ENCODE measurements at regions not wholly inside any gene's neighbourhood (a gene's known extent, or its start where the extent isn't known, plus 50 kb on each side); places are given as distances from the start of the nearest gene placed in this dataset.
"Not testable (repeated sequence)": the region's sequence is repeated elsewhere in the genome, so short reads cannot be mapped to it uniquely, and the experiment has no call there.

- no peak for DNase-seq
Measured at GRCh38 chr1:188489336-188490112, 1660.8 kb downstream of the PLA2G4A start.

GRCh38 chr1:188496506-188496905, 1667.8 kb downstream of the PLA2G4A start:
- no peak for DNase-seq

GRCh38 chr1:188497020-188497419, 1668.3 kb downstream of the PLA2G4A start:
- DNase-seq = no peak

- no peak for DNase-seq
Measured at GRCh38 chr1:188499690-188500089, 1670.9 kb downstream of the PLA2G4A start.

- no peak for DNase-seq
Measured at GRCh38 chr1:188514917-188515316, 1686.2 kb downstream of the PLA2G4A start.

GRCh38 chr1:188517139-188517538, 1688.4 kb downstream of the PLA2G4A start:
- no peak for DNase-seq

GRCh38 chr1:188551176-188551575, 1722.4 kb downstream of the PLA2G4A start:
- DNase-seq = no peak

- no peak for DNase-seq
Measured at GRCh38 chr1:188557053-188557452, 1728.3 kb downstream of the PLA2G4A start.

- DNase-seq = no peak
Measured at GRCh38 chr1:188582911-188583532, 1754.3 kb downstream of the PLA2G4A start.

GRCh38 chr1:188584119-188584518, 1755.4 kb downstream of the PLA2G4A start:
- DNase-seq = no peak

- no peak for DNase-seq
Measured at GRCh38 chr1:188590641-188591040, 1761.9 kb downstream of the PLA2G4A start.

- DNase-seq = no peak
Measured at GRCh38 chr1:188594542-188595235, 1765.9 kb downstream of the PLA2G4A start.

GRCh38 chr1:188599313-188599712, 1770.6 kb downstream of the PLA2G4A start:
- no peak for DNase-seq

- DNase-seq = no peak
Measured at GRCh38 chr1:188611432-188611831, 1782.7 kb downstream of the PLA2G4A start.

- no peak for DNase-seq
Measured at GRCh38 chr1:188615321-188615720, 1786.6 kb downstream of the PLA2G4A start.

GRCh38 chr1:188620236-188620635, 1791.5 kb downstream of the PLA2G4A start:
- no peak for DNase-seq

- no peak for DNase-seq
Measured at GRCh38 chr1:188641566-188642211, 1812.9 kb downstream of the PLA2G4A start.

- no peak for DNase-seq
Measured at GRCh38 chr1:188642704-188643103, 1814.0 kb downstream of the PLA2G4A start.

GRCh38 chr1:188652678-188653077, 1823.9 kb downstream of the PLA2G4A start:
- DNase-seq = no peak

- not testable (repeated sequence) for DNase-seq
Measured at GRCh38 chr1:188655966-188656365, 1821.7 kb downstream of the BRINP3 start.

GRCh38 chr1:188660572-188660971, 1817.1 kb downstream of the BRINP3 start:
- DNase-seq = no peak

GRCh38 chr1:188665477-188665876, 1812.2 kb downstream of the BRINP3 start:
- no peak for DNase-seq

GRCh38 chr1:188668083-188668482, 1809.6 kb downstream of the BRINP3 start:
- no peak for DNase-seq
